Bronchial epithelial cell (primary cell): ENCODE measurements at regions not wholly inside any gene's neighbourhood (a gene's known extent, or its start where the extent isn't known, plus 50 kb on each side); places are given as distances from the start of the nearest gene placed in this dataset.

ENCODE experiments used
- DNase-seq: peaks from one replicate; pipeline ENCODE4 v3.0.0-alpha.2; 2010; ENCODE audit warnings: low read depth
- FAIRE-seq: peaks from 2 replicates; lab custom pipeline; 2011; peaks lifted over from hg19 to GRCh38; lab: Jason Lieb, UNC
- H3K27me3 ChIP-seq: 2 replicates; pipeline ENCODE4 v1.5.1; 2011; ENCODE audit warnings: low read length; ENCODE audit not compliant: control insufficient read depth, insufficient read depth
- H3K36me3 ChIP-seq: 2 replicates; pipeline ENCODE4 v1.5.1; 2011; ENCODE audit warnings: low read length; ENCODE audit not compliant: control insufficient read depth, insufficient read depth
- H3K4me3 ChIP-seq: 2 replicates; pipeline ENCODE4 v1.5.1; 2011; ENCODE audit warnings: mild to moderate bottlenecking, low read depth, low read length, control low read depth
- CTCF ChIP-seq: IDR thresholded peaks from 2 replicates; pipeline ENCODE4 v1.5.1; 2011; ENCODE audit warnings: mild to moderate bottlenecking, moderate library complexity, low read length, control low read depth, inconsistent platforms; ENCODE audit not compliant: insufficient read depth, severe bottlenecking

GRCh38 chr12:25637752-25638151, 84.7 kb upstream of the LMNTD1 start:
- no peaks in the 10 kb centered on the region for H3K27me3 ChIP-seq
- FAIRE-seq (no peak), DNase-seq (no peak)
- TF ChIP-seq CTCF: no peak
- no peak overlapping the region for H3K4me3 ChIP-seq
- H3K36me3 ChIP-seq: no peaks in the 10 kb centered on the region

GRCh38 chr12:25639406-25639805, 86.3 kb upstream of the LMNTD1 start:
- Histone ChIP-seq H3K4me3 (no peak overlapping the region), H3K27me3 (no peaks in the 10 kb centered on the region), H3K36me3 (no peaks in the 10 kb centered on the region)
- DNase-seq: no peak
- no peak for TF ChIP-seq CTCF
- FAIRE-seq: no peak

GRCh38 chr12:25644979-25645378, 91.9 kb upstream of the LMNTD1 start:
- Histone ChIP-seq H3K27me3 (no peaks in the 10 kb centered on the region), H3K4me3 (no peak overlapping the region), H3K36me3 (no peaks in the 10 kb centered on the region)
- DNase-seq (no peak), FAIRE-seq (no peak)
- TF ChIP-seq CTCF: no peak

- FAIRE-seq: no peak
These were observed 92.3 kb upstream of the LMNTD1 start for GRCh38 chr12:25645427-25645826.

GRCh38 chr12:25651931-25652330, 98.8 kb upstream of the LMNTD1 start:
- no peaks in the 10 kb centered on the region for H3K27me3 ChIP-seq
- FAIRE-seq: no peak
- no peak overlapping the region for H3K4me3 ChIP-seq
- no peaks in the 10 kb centered on the region for H3K36me3 ChIP-seq
- no peak for TF ChIP-seq CTCF
- no peak for DNase-seq

More at GRCh38 chr12:25645427-25645826, 92.3 kb upstream of the LMNTD1 start:
- no peak for DNase-seq
- Histone ChIP-seq H3K36me3 (no peaks in the 10 kb centered on the region), H3K27me3 (no peaks in the 10 kb centered on the region), H3K4me3 (no peak overlapping the region)
- no peak for TF ChIP-seq CTCF

- DNase-seq: no peak
- no peak for TF ChIP-seq CTCF
These were observed 99.3 kb upstream of the LMNTD1 start for GRCh38 chr12:25652371-25652770.

More at GRCh38 chr12:25652371-25652770, 99.3 kb upstream of the LMNTD1 start:
- Histone ChIP-seq H3K4me3 (no peak overlapping the region), H3K27me3 (no peaks in the 10 kb centered on the region), H3K36me3 (no peaks in the 10 kb centered on the region)
- FAIRE-seq: no peak
